ENCODE measurements at regions not wholly inside any gene's neighbourhood (a gene's known extent, or its start where the extent isn't known, plus 50 kb on each side); places are given as distances from the start of the nearest gene placed in this dataset.
"Not testable (repeated sequence)": the region's sequence is repeated elsewhere in the genome, so short reads cannot be mapped to it uniquely, and the experiment has no call there.

DNA sequence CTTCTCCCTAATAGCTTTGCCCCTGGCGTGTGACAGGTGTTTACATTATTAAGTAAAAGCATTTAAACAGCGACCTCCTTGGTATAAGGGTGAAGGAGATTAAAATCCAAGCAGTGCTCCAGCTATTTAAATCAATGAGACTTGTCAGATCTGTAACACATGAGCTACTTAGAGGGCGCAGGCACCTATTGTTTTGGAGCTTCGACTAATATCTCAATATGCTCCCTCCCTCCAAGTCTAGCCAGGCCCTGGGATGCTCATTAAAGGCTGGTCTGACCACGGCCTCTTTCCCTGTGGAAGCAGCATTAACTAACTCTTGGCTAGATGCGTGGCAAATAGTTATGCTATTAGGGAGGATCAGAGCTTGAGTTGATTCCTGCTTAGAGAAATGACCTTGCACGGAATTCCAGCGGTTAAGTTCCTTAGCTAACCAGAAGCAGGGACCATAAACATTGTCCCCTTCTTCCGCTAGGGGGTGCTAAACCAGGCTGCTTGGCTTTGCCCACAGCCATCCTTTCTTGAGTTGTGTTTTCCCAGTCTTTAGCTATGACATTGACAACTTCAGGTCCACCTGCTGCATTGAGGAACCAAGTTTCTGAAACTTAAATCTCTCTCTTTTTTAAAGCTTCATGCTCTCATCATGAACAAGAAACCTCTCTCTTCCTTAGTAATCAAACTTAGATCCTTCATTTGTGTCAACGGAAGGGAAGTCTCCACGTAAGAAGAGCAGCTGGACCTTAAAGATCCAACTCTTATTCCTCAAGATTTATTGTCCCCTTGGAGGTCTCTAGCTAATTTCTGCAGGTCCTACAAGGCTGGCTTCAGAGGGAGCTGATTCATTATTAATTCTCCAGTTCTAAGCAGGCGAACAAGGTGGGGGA is 80.7 kb upstream of the IGFBP7 start:
- intact Hi-C loops (cut with micrococcal nuclease): no loop called here
- Mint-ChIP-seq H3K9me3 (no peaks in the 10 kb centered on the region), H3K27me3 (peaks cover 25% of the 10 kb centered on the region), H3K4me1 (ENCODE audit: low read depth) (peaks cover 5% of the 10 kb centered on the region), H3K27ac (no peak overlapping the region), H3K4me3 (no peak overlapping the region), H3K36me3 (ENCODE audit: low read depth) (no peaks in the 10 kb centered on the region)

DNA sequence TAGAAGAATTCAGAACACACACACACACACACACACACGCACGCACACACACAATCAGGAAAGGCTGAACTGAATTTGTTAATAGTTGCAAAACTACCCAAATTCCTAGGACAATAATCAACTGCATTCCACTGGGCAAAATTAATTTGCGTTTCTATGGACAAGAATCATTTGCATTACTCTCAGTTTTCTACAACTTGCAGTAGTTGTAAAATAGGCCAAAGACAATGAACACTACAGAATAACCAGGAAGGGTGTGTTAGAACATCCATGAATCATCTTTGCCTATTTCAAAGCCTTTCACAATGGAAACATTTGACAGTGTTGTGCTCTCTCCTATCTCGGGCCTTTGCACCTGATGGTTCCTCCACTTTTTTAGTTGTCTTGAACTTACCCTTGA is 77.1 kb upstream of the IGFBP7 start:
- Mint-ChIP-seq H3K36me3 (ENCODE audit: low read depth) (no peaks in the 10 kb centered on the region), H3K27ac (no peak overlapping the region), H3K9me3 (no peaks in the 10 kb centered on the region), H3K27me3 (no peaks in the 10 kb centered on the region), H3K4me1 (ENCODE audit: low read depth) (peaks cover 7% of the 10 kb centered on the region), H3K4me3 (no peak overlapping the region)
- intact Hi-C loops (cut with micrococcal nuclease): no loop called here

DNA sequence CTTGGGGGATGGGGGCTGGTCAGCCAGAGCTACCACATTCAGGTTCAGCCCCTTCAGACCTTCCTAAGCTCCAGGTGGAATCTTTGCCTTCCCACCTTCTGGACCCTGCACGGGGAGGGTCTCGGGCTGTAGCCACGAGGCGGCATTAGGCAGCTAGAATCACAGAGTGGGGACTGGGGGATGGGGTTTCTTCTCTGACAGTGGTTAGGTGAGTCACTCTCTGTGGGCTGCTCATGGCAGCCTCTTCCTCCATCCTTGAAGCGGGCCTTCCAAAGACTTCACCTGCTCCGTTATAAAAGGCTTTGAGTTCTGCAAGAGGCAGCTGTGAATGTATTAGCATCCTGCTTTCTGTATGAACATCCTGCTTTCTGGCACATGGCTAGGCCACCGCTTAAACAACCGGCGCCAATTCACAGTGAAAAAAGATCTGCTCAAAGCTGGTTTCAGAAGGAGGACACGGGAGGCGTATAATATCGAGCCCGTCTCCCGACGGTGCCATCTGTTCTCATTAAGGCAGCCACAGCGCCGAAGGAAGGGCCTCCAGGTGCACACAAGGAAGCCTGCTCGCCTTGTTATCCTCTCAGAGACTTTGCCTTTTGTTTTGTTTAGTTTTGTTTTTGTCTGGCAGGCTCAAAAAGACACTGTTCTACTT is 74.3 kb upstream of the IGFBP7 start:
- Mint-ChIP-seq H3K36me3 (ENCODE audit: low read depth) (no peaks in the 10 kb centered on the region), H3K27ac (no peak overlapping the region), H3K4me1 (ENCODE audit: low read depth) (peaks cover 7% of the 10 kb centered on the region), H3K9me3 (no peaks in the 10 kb centered on the region), H3K27me3 (no peaks in the 10 kb centered on the region), H3K4me3 (no peak overlapping the region)
- intact Hi-C loops (cut with micrococcal nuclease): no loop called here

DNA sequence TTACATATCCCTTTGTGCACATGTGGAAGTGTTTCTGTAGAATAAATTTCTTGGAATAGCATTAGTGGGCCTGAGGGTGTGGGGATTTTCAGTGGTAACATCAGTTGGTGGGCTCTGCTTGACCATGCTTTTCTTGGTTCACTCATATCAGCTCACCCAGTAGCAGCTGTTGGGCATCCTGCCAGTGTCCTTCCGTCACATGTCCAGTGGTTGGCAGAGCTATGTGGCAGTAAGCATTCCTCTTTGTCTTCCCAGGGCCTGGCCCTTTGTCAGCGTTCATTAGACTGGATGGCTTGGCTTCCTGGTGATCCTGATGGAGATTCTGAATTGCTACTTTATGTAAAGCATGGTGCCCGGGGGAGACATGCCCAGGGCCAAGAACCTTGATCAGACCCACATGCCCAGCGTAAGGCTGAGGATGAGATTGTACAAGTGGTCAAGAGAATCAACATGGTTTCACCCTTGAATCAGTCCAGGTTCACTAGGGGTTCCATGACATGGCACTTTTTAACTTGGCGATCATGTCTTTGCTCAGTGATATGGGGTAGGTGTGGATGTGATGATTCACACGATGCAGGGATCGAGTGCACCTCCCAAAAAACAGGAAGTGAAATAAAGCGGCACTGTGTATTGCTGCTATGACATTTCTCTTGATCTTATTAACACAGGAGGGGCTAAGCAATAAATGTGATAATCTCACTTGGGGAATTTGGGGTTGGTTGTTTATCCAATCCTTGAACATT is 72.1 kb upstream of the IGFBP7 start:
- Mint-ChIP-seq H3K36me3 (ENCODE audit: low read depth) (no peaks in the 10 kb centered on the region), H3K27ac (no peak overlapping the region), H3K27me3 (no peaks in the 10 kb centered on the region), H3K4me1 (ENCODE audit: low read depth) (peaks cover 7% of the 10 kb centered on the region), H3K9me3 (no peaks in the 10 kb centered on the region), H3K4me3 (no peak overlapping the region)
- intact Hi-C loops (cut with micrococcal nuclease): no loop called here

DNA sequence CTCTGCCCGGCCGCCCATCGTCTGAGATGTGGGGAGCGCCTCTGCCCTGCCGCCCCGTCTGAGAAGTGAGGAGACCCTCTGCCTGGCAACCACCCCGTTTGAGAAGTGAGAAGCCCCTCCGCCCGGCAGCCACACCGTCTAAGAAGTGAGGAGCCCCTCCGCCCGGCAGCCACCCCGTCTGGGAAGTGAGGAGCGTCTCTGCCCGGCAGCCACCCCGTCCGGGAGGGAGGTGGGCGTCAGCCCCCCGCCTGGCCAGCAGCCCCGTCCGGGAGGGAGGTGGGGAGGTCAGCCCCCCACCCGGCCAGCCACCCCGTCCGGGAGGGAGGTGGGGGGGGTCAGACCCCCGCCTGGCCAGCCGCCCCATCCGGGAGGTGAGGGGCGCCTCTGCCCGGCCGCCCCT is 63.0 kb upstream of the IGFBP7 start:
- H3K4me3 Mint-ChIP-seq; intact Hi-C loops (cut with micrococcal nuclease): not testable (repeated sequence)

DNA sequence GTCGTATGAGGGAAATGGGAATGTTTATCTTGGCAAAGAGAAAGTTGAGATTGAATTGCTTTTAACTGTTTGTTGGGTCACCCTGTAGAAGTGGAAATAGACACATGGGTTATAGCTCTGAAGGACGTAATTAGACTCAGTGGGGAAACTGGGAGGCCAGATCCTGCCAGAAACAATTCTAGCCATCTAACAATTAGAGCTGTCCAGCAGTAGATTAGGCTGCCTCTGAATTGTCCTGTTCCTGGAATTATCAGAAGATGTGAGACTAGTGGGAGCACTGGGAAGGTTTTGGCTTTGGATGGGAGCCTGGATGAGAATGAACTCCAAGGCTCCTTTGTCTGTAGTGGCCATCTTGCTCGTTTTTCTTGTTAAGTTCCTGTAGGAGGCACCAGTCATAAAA is 61.9 kb upstream of the IGFBP7 start:
- intact Hi-C loops (cut with micrococcal nuclease): no loop called here
- peaks cover 3% of the 10 kb centered on the region for H3K27me3 Mint-ChIP-seq
- no peaks in the 10 kb centered on the region for H3K36me3 Mint-ChIP-seq (ENCODE audit: low read depth)
- H3K4me1 Mint-ChIP-seq (ENCODE audit: low read depth): no peaks in the 10 kb centered on the region
- H3K27ac Mint-ChIP-seq: no peak overlapping the region
- H3K9me3 Mint-ChIP-seq: no peaks in the 10 kb centered on the region
- no peak overlapping the region for H3K4me3 Mint-ChIP-seq

More for the DNA sequence above, 63.0 kb upstream of the IGFBP7 start:
- H3K4me1 Mint-ChIP-seq (ENCODE audit: low read depth); H3K27ac Mint-ChIP-seq; H3K36me3 Mint-ChIP-seq (ENCODE audit: low read depth); H3K27me3 Mint-ChIP-seq; H3K9me3 Mint-ChIP-seq: not testable (repeated sequence)

DNA sequence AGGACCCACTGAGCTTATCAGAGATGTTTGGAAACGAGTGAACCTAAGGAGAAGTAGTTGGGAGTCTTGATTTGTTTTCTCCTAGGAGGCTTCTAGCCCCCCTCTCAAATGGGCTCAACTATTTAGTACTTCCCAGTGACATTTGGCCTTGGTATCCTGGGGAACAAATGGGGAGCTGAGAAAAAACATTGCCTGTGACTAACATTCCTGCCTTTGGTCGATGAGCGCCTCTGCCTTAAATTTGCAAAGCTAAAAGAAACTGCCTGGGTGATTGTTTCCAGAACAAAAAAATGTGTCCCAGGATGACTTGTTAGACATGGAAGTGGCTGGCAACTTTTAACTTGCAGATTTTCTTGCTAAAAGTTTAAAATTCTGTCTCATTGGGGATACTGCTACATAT is 58.8 kb upstream of the IGFBP7 start:
- Mint-ChIP-seq H3K36me3 (ENCODE audit: low read depth) (no peaks in the 10 kb centered on the region), H3K4me1 (ENCODE audit: low read depth) (peaks cover 7% of the 10 kb centered on the region), H3K27me3 (peaks cover 24% of the 10 kb centered on the region), H3K4me3 (no peak overlapping the region), H3K27ac (no peak overlapping the region), H3K9me3 (no peaks in the 10 kb centered on the region)
- intact Hi-C loops (cut with micrococcal nuclease): no loop called here

DNA sequence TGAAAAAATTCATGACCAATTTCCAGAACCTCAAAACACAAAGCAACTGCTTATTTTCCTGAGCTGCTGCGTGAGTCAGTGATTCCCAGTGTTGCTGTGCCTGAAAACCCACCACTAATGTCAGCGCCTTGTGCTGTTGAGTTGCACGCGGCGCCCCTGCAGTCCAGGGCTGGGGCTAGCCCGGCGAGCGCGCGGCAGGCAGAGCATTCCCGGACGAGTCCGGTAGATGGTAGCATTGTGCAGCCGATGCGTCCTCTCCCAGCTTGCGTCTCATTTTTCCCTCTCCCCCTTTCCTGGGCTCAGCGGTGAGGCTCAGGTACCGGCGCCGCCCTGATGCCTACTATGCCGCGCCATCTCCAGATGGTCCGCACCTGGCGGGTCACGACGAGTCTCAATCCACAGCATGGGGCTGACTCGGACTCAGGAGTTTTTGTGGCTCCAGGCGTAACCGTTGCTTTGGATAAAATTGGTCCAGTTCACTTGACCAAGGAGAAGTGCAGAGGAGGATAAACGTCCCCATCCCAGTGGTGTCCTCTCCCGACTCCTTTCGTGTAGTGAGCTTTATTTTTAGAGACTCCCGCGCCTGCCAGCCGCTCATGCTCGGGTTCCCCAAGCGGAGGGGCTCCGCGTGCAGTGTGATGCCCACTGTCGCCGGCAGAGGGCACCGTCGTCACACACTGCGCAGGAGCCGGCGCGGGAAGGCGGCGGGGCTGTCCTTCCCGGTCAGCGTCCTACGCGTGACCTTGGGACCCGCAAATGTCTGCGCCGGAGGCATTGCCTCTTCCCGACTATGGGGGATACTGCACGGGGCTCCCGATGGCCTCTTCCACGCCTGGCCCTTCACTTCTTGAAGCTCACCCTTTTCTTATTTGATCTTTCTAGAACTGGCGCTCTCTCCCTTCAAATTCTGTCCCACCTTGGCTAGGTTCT is 53.6 kb upstream of the IGFBP7 start:
- Mint-ChIP-seq H3K27ac (peak overlapping the region; percentile 69), H3K9me3 (no peaks in the 10 kb centered on the region), H3K4me1 (ENCODE audit: low read depth) (peaks cover 13% of the 10 kb centered on the region), H3K4me3 (peak overlapping the region; percentile 95), H3K36me3 (ENCODE audit: low read depth) (no peaks in the 10 kb centered on the region), H3K27me3 (peaks cover 24% of the 10 kb centered on the region)
- intact Hi-C loops (cut with micrococcal nuclease): loop anchor here (5.0 kb wide), 1 partner anchor 51 kb away; the partner anchor contains the start of gene IGFBP7

DNA sequence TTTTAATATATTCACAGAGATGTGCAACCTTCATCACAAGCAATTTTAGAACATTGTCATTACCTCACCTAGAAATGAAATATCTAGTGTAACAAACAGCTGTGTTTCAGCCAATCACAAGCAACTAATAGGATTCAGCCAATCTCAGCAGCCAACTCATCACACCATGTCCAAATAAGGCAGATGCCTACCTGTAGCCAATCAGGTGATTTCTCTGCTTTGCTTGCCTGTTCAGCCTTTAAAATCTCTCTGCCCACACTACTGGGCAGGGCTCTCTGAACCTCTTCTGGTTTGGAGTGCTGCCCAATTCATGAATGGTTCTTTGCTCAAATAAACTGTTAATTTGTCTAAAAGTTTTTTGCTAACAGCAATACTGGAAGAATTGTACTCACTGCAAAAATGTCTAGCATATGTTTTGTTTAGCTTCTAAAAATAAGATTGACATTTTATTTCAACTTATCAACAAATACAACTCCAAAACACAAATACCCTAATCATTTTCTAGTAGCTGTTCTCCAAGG is 52.4 kb upstream of the IGFBP7 start:
- H3K36me3 Mint-ChIP-seq (ENCODE audit: low read depth): no peaks in the 10 kb centered on the region
- peaks cover 22% of the 10 kb centered on the region for H3K27me3 Mint-ChIP-seq
- no peaks in the 10 kb centered on the region for H3K9me3 Mint-ChIP-seq
- peaks cover 13% of the 10 kb centered on the region for H3K4me1 Mint-ChIP-seq (ENCODE audit: low read depth)
- intact Hi-C loops (cut with micrococcal nuclease): loop anchor here (5.0 kb wide), 1 partner anchor 50 kb away; the partner anchor contains the start of gene IGFBP7
- no peak overlapping the region for H3K4me3 Mint-ChIP-seq
- H3K27ac Mint-ChIP-seq: no peak overlapping the region

Measured in dendritic cell treated with granulocyte-macrophage colony-stimulating factor and Interleukin-4, amounts not matched to agents 40 ng/mL and 50 ng/mL, for 4 days (primary cell).